ENCODE measurements at regions not wholly inside any gene's neighbourhood (a gene's known extent, or its start where the extent isn't known, plus 50 kb on each side); places are given as distances from the start of the nearest gene placed in this dataset.

- no peak for DNase-seq
Measured at GRCh38 chr4:28709891-28710290, 1849.2 kb downstream of the STIM2 start.

- no peak for DNase-seq
Measured at GRCh38 chr4:28723371-28723770, 1862.7 kb downstream of the STIM2 start.

GRCh38 chr4:28724239-28724638 lies 1863.6 kb downstream of the STIM2 start:
- no peak for DNase-seq

- DNase-seq: no peak
Measured at GRCh38 chr4:28730304-28730703, 1869.7 kb downstream of the STIM2 start.

- no peak for DNase-seq
Measured at GRCh38 chr4:28744066-28744465, 1883.4 kb downstream of the STIM2 start.

GRCh38 chr4:28754376-28754775 lies 1893.7 kb downstream of the STIM2 start:
- no peak for DNase-seq

- no peak for DNase-seq
Measured at GRCh38 chr4:28755081-28755480, 1894.4 kb downstream of the STIM2 start.

GRCh38 chr4:28759064-28759463 lies 1898.4 kb downstream of the STIM2 start:
- no peak for DNase-seq

- no peak for DNase-seq
Measured at GRCh38 chr4:28760003-28760402, 1899.4 kb downstream of the STIM2 start.

- DNase-seq: peak; percentile 67
Measured at GRCh38 chr4:28772066-28772465, 1911.4 kb downstream of the STIM2 start.

- DNase-seq: no peak
Measured at GRCh38 chr4:28772788-28773187, 1912.1 kb downstream of the STIM2 start.

- no peak for DNase-seq
Measured at GRCh38 chr4:28774344-28774743, 1913.7 kb downstream of the STIM2 start.

GRCh38 chr4:28776004-28776403 lies 1915.4 kb downstream of the STIM2 start:
- DNase-seq: no peak

- no peak for DNase-seq
Measured at GRCh38 chr4:28784188-28784587, 1923.5 kb downstream of the STIM2 start.

- no peak for DNase-seq
Measured at GRCh38 chr4:28787947-28788346, 1927.3 kb downstream of the STIM2 start.

- DNase-seq: no peak
Measured at GRCh38 chr4:28788929-28789490, 1928.4 kb downstream of the STIM2 start.

GRCh38 chr4:28792917-28793597 lies 1927.1 kb upstream of the PCDH7 start:
- no peak for DNase-seq

GRCh38 chr4:28799696-28800095 lies 1920.5 kb upstream of the PCDH7 start:
- no peak for DNase-seq

GRCh38 chr4:28811025-28811424 lies 1909.1 kb upstream of the PCDH7 start:
- DNase-seq: no peak

- no peak for DNase-seq
Measured at GRCh38 chr4:28822163-28822562, 1898.0 kb upstream of the PCDH7 start.

GRCh38 chr4:28827866-28828265 lies 1892.3 kb upstream of the PCDH7 start:
- DNase-seq: no peak

- DNase-seq: no peak
Measured at GRCh38 chr4:28831867-28832266, 1888.3 kb upstream of the PCDH7 start.

GRCh38 chr4:28832444-28832843 lies 1887.7 kb upstream of the PCDH7 start:
- DNase-seq: no peak

GRCh38 chr4:28834120-28834519 lies 1886.0 kb upstream of the PCDH7 start:
- no peak for DNase-seq

- no peak for DNase-seq
Measured at GRCh38 chr4:28835501-28835900, 1884.7 kb upstream of the PCDH7 start.
